HFF-Myc (cell line): ENCODE measurements at regions not wholly inside any gene's neighbourhood (a gene's known extent, or its start where the extent isn't known, plus 50 kb on each side); places are given as distances from the start of the nearest gene placed in this dataset.
"Not testable (repeated sequence)": the region's sequence is repeated elsewhere in the genome, so short reads cannot be mapped to it uniquely, and the experiment has no call there.

Experiments
- DNase-seq: peaks from one replicate; pipeline ENCODE4 v3.0.0-alpha.2; 2011; ENCODE audit warnings: low read depth; ENCODE audit errors: extremely low read depth
- H3K4me3 ChIP-seq: replicated peaks from 2 replicates; pipeline ENCODE4 v1.5.1; 2011; ENCODE audit warnings: low read depth, mild to moderate bottlenecking, control low read depth, low read length
- TF ChIP-seq, protein P1 (sequence below): IDR thresholded peaks from 2 replicates; pipeline ENCODE4 v1.5.1; 2012; ENCODE audit warnings: mild to moderate bottlenecking, low read depth, low read length, control low read depth; ENCODE audit errors: missing control alignments

DNA sequence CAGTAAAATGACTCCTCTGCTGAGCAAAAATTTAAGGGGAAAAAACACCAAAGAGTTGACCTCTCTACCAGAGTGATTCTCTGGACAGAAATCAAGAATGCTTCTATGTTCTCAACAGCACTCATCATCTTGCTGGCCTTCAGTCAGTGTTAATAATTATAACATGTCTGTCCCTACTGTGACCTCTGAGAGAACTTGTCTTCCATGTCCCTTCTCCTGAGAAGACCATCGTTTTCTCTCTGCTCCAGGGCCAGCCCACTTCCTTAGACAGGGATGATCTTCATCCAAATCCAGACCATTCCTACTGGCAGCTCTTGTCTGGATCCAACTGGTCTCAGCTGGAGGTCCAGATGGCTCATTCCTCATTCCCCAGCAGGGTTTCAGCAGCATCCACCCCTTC is 139.0 kb upstream of the NECTIN3 start:
- DNase-seq, result peak; percentile 92
- TF ChIP-seq, protein P1, sequence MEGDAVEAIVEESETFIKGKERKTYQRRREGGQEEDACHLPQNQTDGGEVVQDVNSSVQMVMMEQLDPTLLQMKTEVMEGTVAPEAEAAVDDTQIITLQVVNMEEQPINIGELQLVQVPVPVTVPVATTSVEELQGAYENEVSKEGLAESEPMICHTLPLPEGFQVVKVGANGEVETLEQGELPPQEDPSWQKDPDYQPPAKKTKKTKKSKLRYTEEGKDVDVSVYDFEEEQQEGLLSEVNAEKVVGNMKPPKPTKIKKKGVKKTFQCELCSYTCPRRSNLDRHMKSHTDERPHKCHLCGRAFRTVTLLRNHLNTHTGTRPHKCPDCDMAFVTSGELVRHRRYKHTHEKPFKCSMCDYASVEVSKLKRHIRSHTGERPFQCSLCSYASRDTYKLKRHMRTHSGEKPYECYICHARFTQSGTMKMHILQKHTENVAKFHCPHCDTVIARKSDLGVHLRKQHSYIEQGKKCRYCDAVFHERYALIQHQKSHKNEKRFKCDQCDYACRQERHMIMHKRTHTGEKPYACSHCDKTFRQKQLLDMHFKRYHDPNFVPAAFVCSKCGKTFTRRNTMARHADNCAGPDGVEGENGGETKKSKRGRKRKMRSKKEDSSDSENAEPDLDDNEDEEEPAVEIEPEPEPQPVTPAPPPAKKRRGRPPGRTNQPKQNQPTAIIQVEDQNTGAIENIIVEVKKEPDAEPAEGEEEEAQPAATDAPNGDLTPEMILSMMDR, result no peak

DNA sequence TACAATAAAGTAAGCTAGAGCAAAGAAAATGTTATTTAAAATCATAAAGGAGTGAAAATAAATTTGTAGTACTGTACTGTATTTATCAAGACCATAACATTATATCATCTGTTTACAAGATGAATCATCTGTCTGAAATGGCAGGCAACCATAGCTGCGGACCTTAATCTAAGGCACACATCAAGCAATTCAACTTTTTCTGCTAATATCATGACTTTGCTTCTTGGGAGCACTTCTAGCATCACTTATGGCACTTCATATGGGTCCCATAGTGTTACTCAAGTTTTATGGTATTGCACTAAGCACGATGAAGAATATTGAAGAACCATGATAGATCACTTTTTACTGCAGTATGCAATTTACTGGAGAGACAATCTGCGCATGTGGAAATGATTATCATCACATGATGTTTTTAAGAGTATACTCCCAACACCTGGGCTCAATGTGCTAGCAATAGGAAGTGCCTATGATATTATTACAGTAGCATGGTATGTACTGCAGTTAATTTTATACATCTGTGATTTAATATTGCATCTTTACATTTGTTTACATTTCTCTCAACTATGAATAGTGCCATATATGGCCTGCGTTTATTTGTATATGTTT is 137.7 kb upstream of the NECTIN3 start:
- no peak overlapping the region for H3K4me3 ChIP-seq
- DNase-seq, result peak; percentile 93
- TF ChIP-seq, protein P1, result no peak

More for the DNA sequence above, 139.0 kb upstream of the NECTIN3 start:
- H3K4me3 ChIP-seq, result no peak overlapping the region

DNA sequence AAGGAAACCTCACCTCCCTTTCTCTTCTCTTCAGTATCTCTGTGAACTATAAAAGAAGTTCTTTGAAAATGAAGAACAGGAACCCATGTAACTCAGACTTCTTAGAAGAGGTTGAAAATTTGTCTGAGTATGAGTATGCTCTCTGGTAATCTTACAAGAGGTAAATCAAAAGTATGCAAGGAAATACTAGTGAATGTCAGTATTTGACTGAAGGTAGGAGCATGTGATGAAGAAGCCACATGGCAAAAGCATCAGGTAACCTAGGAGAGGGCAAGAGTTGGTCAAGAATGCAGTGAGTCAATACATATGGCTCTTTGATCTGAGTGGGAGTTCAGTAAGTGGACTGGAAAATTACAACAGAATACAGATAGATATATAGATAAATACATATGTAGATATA is 133.0 kb upstream of the NECTIN3 start:
- TF ChIP-seq, protein P1, result no peak
- DNase-seq, result no peak
- H3K4me3 ChIP-seq, result no peak overlapping the region

DNA sequence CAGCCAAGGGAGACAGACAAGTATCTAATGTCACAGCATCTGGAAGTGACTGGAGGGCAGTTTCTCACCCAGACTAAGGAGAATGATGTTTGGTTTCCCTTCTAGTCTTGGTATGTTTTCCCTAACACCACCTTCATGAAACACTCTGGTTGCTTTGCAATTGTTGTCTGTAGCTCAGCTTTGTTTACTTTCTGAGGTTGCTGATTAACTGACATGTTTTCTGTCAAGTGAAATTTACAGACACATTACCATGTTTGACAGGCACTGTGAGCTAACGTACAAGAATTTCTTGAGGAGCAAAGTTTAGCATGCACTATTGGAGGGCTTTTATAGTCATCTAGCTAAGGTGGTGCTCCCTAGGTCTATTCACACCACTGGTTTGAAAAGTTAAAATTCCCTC is 131.6 kb upstream of the NECTIN3 start:
- DNase-seq, result no peak
- no peak overlapping the region for H3K4me3 ChIP-seq
- TF ChIP-seq, protein P1, result no peak

DNA sequence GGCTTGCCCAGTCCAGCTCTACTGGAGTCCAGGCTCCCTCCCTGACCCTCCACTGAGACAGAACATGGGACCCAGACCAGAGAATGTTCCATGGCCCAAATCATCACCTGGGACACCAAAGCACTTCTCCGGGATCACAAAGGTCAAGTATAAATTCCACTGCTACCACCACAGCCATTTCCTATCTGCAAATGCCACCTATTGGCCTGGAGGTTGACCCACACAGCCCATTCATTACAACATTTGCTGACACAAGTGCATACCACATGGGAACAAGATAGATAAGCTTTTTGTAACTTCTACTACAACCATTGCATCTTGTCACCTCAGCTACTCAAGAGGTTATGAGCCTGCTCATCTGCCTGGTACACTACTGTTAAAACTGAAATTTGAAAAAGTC is 126.8 kb upstream of the NECTIN3 start:
- no peak overlapping the region for H3K4me3 ChIP-seq
- TF ChIP-seq, protein P1, result no peak
- no peak for DNase-seq

DNA sequence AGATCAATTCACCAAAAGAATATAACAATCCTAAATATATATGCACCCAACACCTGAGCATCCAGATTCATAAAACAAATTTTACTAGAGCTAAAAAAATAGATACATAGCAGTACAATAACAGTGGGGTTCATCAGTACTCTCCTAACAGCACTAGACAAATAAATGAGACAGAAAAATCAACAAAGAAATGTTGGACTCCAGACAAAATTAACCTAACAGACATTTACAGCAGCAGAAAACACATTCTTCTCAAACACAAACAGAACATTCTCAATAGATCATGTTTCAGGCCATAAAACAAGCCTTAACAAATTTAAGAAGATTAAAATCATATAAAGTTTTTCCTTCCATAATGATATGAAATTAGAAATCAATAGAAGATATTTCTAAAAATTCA is 124.8 kb upstream of the NECTIN3 start:
- H3K4me3 ChIP-seq, result no peak overlapping the region
- DNase-seq, result no peak

DNA sequence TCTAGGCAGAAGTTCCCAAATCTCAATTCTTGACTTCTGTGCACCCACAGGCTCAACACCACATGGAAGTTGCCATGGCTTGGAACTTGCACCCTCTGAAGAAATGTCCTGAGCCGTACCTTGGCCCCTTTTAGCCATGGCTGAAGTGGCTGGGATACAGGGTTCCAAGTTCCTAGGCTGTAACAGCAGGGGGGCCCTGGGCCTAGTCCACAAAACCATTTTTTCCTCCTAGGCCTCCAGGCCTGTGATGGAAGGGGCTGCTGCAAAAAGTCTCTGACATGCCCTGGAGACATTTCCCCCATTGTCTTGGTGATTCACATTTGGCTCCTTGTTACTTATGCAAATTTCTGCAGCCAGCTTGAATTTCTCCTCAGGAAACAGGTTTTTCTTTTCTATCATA is 122.4 kb upstream of the NECTIN3 start:
- not testable (repeated sequence) for H3K4me3 ChIP-seq, DNase-seq

More for the DNA sequence above, 124.8 kb upstream of the NECTIN3 start:
- TF ChIP-seq, protein P1, result no peak
